ENCODE measurements at regions not wholly inside any gene's neighbourhood (a gene's known extent, or its start where the extent isn't known, plus 50 kb on each side); places are given as distances from the start of the nearest gene placed in this dataset.

DNA sequence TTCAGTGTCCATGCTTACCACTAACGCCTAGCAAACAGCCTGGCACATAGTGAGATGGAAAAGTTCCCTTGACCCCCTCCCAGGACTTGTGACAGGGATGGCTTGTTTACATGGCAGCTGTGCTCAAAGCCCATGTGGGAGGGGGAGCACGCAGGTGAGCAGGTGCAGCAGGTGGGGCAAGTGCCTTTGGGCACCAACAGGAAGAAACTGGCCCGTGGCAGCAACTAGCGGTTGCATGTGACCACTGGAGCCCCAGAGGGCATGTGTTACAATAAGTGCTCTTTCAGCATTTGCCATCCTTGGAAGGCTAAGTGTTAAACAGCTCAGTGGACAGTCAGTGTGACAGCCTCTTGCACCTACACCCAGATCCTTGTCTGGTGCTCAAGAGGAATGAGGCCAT is 734.6 kb downstream of the TUSC7 start:
- Histone ChIP-seq H3K4me1 (ENCODE audit: low read length) (no peaks in the 10 kb centered on the region), H3K36me3 (replicated peaks; ENCODE audit: insufficient read depth, low read length) (no peaks in the 10 kb centered on the region), H3K27me3 (replicated peaks; ENCODE audit: insufficient read depth, low read length) (no peaks in the 10 kb centered on the region), H4K20me1 (ENCODE audit: insufficient read depth, low read length) (no peaks in the 10 kb centered on the region), H3K27ac (ENCODE audit: low read length) (no peak overlapping the region), H3K4me3 (ENCODE audit: low read length) (no peak overlapping the region), H3K79me2 (ENCODE audit: low read length) (no peaks in the 10 kb centered on the region), H2AFZ (ENCODE audit: low read length) (no peak overlapping the region), H3K9me3 (replicated peaks; ENCODE audit: insufficient read depth, low read length) (no peaks in the 10 kb centered on the region), H3K9ac (ENCODE audit: low read length) (no peak overlapping the region), H3K4me2 (ENCODE audit: low read depth, low read length) (no peak overlapping the region), H3K9me2 (replicated peaks; ENCODE audit: insufficient read depth, low read length) (no peaks in the 10 kb centered on the region), H3F3A (ENCODE audit: insufficient read depth, low read length) (no peaks in the 10 kb centered on the region)
- DNase-seq = no peak
- TF ChIP-seq EZH2phosphoT487 (IDR thresholded peaks at IDR 0.05; ENCODE audit: low read length) = no peak

DNA sequence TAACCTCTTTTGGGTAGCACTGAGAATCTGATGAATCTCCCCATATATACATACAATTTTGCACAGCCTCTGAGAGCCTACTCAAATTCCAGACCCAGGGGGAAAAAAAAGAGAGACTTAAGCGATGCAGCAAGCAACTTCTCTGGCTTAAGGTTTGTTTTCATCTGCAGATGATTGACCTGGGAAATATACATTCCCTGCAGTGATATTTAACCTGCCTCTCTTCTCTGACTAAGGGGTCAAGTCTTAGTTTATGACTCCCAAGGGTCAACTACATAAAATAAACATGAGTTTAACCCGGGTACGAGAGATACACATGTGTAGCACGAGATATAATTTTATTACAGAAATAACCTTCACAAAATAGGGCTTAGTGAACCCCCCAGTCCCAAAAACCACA is 737.8 kb downstream of the TUSC7 start:
- H3K9ac ChIP-seq (ENCODE audit: low read length) = no peak overlapping the region
- H3K36me3 ChIP-seq (replicated peaks; ENCODE audit: insufficient read depth, low read length) = no peaks in the 10 kb centered on the region
- H3K9me2 ChIP-seq (replicated peaks; ENCODE audit: insufficient read depth, low read length) = no peaks in the 10 kb centered on the region
- H3K27ac ChIP-seq (ENCODE audit: low read length) = no peak overlapping the region
- H3K79me2 ChIP-seq (ENCODE audit: low read length) = no peaks in the 10 kb centered on the region
- H3K9me3 ChIP-seq (replicated peaks; ENCODE audit: insufficient read depth, low read length) = no peaks in the 10 kb centered on the region
- no peaks in the 10 kb centered on the region for H3K4me1 ChIP-seq (ENCODE audit: low read length)
- no peak for DNase-seq
- no peaks in the 10 kb centered on the region for H3K27me3 ChIP-seq (replicated peaks; ENCODE audit: insufficient read depth, low read length)
- H3K4me2 ChIP-seq (ENCODE audit: low read depth, low read length) = no peak overlapping the region
- H3F3A ChIP-seq (ENCODE audit: insufficient read depth, low read length) = no peaks in the 10 kb centered on the region
- H2AFZ ChIP-seq (ENCODE audit: low read length) = no peak overlapping the region
- no peak overlapping the region for H3K4me3 ChIP-seq (ENCODE audit: low read length)
- H4K20me1 ChIP-seq (ENCODE audit: insufficient read depth, low read length) = no peaks in the 10 kb centered on the region
- TF ChIP-seq, protein P1, sequence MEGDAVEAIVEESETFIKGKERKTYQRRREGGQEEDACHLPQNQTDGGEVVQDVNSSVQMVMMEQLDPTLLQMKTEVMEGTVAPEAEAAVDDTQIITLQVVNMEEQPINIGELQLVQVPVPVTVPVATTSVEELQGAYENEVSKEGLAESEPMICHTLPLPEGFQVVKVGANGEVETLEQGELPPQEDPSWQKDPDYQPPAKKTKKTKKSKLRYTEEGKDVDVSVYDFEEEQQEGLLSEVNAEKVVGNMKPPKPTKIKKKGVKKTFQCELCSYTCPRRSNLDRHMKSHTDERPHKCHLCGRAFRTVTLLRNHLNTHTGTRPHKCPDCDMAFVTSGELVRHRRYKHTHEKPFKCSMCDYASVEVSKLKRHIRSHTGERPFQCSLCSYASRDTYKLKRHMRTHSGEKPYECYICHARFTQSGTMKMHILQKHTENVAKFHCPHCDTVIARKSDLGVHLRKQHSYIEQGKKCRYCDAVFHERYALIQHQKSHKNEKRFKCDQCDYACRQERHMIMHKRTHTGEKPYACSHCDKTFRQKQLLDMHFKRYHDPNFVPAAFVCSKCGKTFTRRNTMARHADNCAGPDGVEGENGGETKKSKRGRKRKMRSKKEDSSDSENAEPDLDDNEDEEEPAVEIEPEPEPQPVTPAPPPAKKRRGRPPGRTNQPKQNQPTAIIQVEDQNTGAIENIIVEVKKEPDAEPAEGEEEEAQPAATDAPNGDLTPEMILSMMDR (IDR thresholded peaks at IDR 0.05; ENCODE audit: low read length) = no peak
- TF ChIP-seq EZH2 (optimal IDR thresholded peaks at IDR 0.05; ENCODE audit: low read depth, low read length) (no peak), EZH2phosphoT487 (IDR thresholded peaks at IDR 0.05; ENCODE audit: low read length) (no peak)

DNA sequence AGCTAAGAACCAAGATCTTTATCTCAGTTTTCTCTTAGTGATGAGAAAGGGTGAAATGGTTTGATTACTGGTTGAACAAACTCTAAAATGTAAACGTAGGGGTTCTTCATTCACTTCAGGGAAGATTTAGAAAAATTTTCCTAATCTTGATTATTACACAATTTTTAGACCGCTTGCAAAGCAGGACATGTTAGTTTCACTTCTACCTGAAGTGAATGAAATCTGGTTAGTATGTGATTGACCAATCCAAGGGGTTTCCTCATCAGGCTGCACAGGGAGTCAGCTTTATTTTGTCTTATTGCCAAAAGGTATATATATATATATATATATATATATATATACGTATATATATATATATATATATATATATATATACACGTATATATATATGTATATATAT is 740.4 kb downstream of the TUSC7 start:
- H3K27me3 ChIP-seq (replicated peaks; ENCODE audit: insufficient read depth, low read length) = no peaks in the 10 kb centered on the region
- DNase-seq = no peak
- no peaks in the 10 kb centered on the region for H3K36me3 ChIP-seq (replicated peaks; ENCODE audit: insufficient read depth, low read length)
- H3K4me2 ChIP-seq (ENCODE audit: low read depth, low read length) = no peak overlapping the region
- no peak overlapping the region for H2AFZ ChIP-seq (ENCODE audit: low read length)
- no peaks in the 10 kb centered on the region for H3F3A ChIP-seq (ENCODE audit: insufficient read depth, low read length)
- H3K9me2 ChIP-seq (replicated peaks; ENCODE audit: insufficient read depth, low read length) = no peaks in the 10 kb centered on the region
- H3K27ac ChIP-seq (ENCODE audit: low read length) = no peak overlapping the region
- TF ChIP-seq EZH2 (optimal IDR thresholded peaks at IDR 0.05; ENCODE audit: low read depth, low read length) (no peak), EZH2phosphoT487 (IDR thresholded peaks at IDR 0.05; ENCODE audit: low read length) (no peak)
- TF ChIP-seq, protein P1 (IDR thresholded peaks at IDR 0.05; ENCODE audit: low read length) = no peak
- H4K20me1 ChIP-seq (ENCODE audit: insufficient read depth, low read length) = no peaks in the 10 kb centered on the region
- no peak overlapping the region for H3K9ac ChIP-seq (ENCODE audit: low read length)
- H3K4me1 ChIP-seq (ENCODE audit: low read length) = peaks cover 9% of the 10 kb centered on the region
- H3K79me2 ChIP-seq (ENCODE audit: low read length) = no peaks in the 10 kb centered on the region
- H3K9me3 ChIP-seq (replicated peaks; ENCODE audit: insufficient read depth, low read length) = no peaks in the 10 kb centered on the region
- H3K4me3 ChIP-seq (ENCODE audit: low read length) = no peak overlapping the region

DNA sequence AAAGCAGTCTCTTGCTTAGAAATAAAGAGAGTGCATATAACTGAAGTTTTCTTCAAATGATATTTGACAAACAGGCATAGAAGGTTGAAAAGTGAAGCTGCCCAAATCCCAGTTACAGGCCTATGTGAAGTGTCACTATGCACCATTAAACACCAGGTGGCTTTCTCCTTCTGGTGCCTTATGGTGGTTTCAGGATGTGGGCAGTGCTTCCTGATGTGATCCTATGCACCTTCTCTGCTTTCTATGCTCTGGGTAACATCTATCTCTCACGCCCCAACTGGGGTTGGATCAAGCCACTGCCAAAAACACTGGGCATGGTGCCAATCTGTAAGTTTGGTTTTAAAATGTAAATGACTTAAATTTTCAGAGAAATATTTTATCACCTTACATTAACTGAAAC is 744.7 kb downstream of the TUSC7 start:
- Histone ChIP-seq H3K9ac (ENCODE audit: low read length) (no peak overlapping the region), H3K27ac (ENCODE audit: low read length) (no peak overlapping the region), H3K4me1 (ENCODE audit: low read length) (peaks cover 9% of the 10 kb centered on the region), H3K4me2 (ENCODE audit: low read depth, low read length) (no peak overlapping the region), H3K9me2 (replicated peaks; ENCODE audit: insufficient read depth, low read length) (no peaks in the 10 kb centered on the region), H3K36me3 (replicated peaks; ENCODE audit: insufficient read depth, low read length) (no peaks in the 10 kb centered on the region), H3K9me3 (replicated peaks; ENCODE audit: insufficient read depth, low read length) (no peaks in the 10 kb centered on the region), H3K27me3 (replicated peaks; ENCODE audit: insufficient read depth, low read length) (no peaks in the 10 kb centered on the region), H2AFZ (ENCODE audit: low read length) (no peak overlapping the region), H4K20me1 (ENCODE audit: insufficient read depth, low read length) (no peaks in the 10 kb centered on the region), H3K4me3 (ENCODE audit: low read length) (no peak overlapping the region), H3K79me2 (ENCODE audit: low read length) (no peaks in the 10 kb centered on the region), H3F3A (ENCODE audit: insufficient read depth, low read length) (no peaks in the 10 kb centered on the region)
- TF ChIP-seq EZH2phosphoT487 (IDR thresholded peaks at IDR 0.05; ENCODE audit: low read length) (no peak), EZH2 (optimal IDR thresholded peaks at IDR 0.05; ENCODE audit: low read depth, low read length) (no peak)
- TF ChIP-seq, protein P1 (IDR thresholded peaks at IDR 0.05; ENCODE audit: low read length) = peak; percentile 33
- peak; percentile 74 for DNase-seq

All from MM.1S (cell line).